Neural crest cell (in vitro differentiated cells): ENCODE measurements at regions not wholly inside any gene's neighbourhood (a gene's known extent, or its start where the extent isn't known, plus 50 kb on each side); places are given as distances from the start of the nearest gene placed in this dataset.

Experiments
- DNase-seq: peaks from one replicate; pipeline ENCODE4 v3.0.0; 2021; ENCODE audit warnings: low read depth, mixed read lengths, low spot score
- H3K27ac Mint-ChIP-seq: one replicate; pipeline ENCODE4 v1.8.0; 2021; ENCODE audit warnings: mild to moderate bottlenecking, mixed read lengths; ENCODE audit not compliant: unreplicated experiment
- H3K27me3 Mint-ChIP-seq: 2 replicates; pipeline ENCODE4 v1.8.0; 2021; ENCODE audit warnings: low read depth, mild to moderate bottlenecking, mixed read lengths
- H3K36me3 Mint-ChIP-seq: 2 replicates; pipeline ENCODE4 v1.8.0; 2021; ENCODE audit warnings: low read depth, mild to moderate bottlenecking, mixed read lengths
- H3K4me1 Mint-ChIP-seq: 2 replicates; pipeline ENCODE4 v1.8.0; 2021; ENCODE audit warnings: mixed read lengths
- H3K4me3 Mint-ChIP-seq: one replicate; pipeline ENCODE4 v1.8.0; 2021; ENCODE audit warnings: mild to moderate bottlenecking, mixed read lengths
- H3K9me3 Mint-ChIP-seq: 2 replicates; pipeline ENCODE4 v1.8.0; 2021; ENCODE audit warnings: mixed read lengths
- CTCF ChIP-seq: fragments of 200-600 bp; sonication (generic); conservative IDR thresholded peaks from 2 replicates; pipeline ENCODE4 v1.5.0; 2021; ENCODE audit warnings: antibody characterized with exemption, mild to moderate bottlenecking

GRCh38 chr5:148719605-148720004 lies 65.3 kb upstream of the HTR4 start:
- DNase-seq = no peak
- TF ChIP-seq CTCF = no peak
- Mint-ChIP-seq H3K4me1 (peaks cover 16% of the 10 kb centered on the region), H3K27me3 (no peaks in the 10 kb centered on the region), H3K27ac (no peak overlapping the region), H3K4me3 (no peak overlapping the region), H3K9me3 (peaks cover 6% of the 10 kb centered on the region), H3K36me3 (no peaks in the 10 kb centered on the region)

- Mint-ChIP-seq H3K4me1 (peaks cover 16% of the 10 kb centered on the region), H3K36me3 (no peaks in the 10 kb centered on the region)
Measured at GRCh38 chr5:148720257-148720656, 65.9 kb upstream of the HTR4 start.

GRCh38 chr5:148723143-148723542 lies 68.8 kb upstream of the HTR4 start:
- no peaks in the 10 kb centered on the region for H3K27me3 Mint-ChIP-seq

More at GRCh38 chr5:148720257-148720656, 65.9 kb upstream of the HTR4 start:
- no peak for TF ChIP-seq CTCF
- Mint-ChIP-seq H3K27ac (no peak overlapping the region), H3K27me3 (no peaks in the 10 kb centered on the region), H3K4me3 (no peak overlapping the region), H3K9me3 (peaks cover under 1% of the 10 kb centered on the region)
- no peak for DNase-seq

GRCh38 chr5:148725675-148726074 lies 71.3 kb upstream of the HTR4 start:
- TF ChIP-seq CTCF = no peak
- Mint-ChIP-seq H3K27ac (no peak overlapping the region), H3K27me3 (no peaks in the 10 kb centered on the region), H3K4me3 (no peak overlapping the region), H3K36me3 (no peaks in the 10 kb centered on the region), H3K4me1 (peaks cover 1% of the 10 kb centered on the region), H3K9me3 (no peaks in the 10 kb centered on the region)
- no peak for DNase-seq

More at GRCh38 chr5:148723143-148723542, 68.8 kb upstream of the HTR4 start:
- Mint-ChIP-seq H3K27ac (no peak overlapping the region), H3K4me1 (peaks cover 16% of the 10 kb centered on the region), H3K9me3 (no peaks in the 10 kb centered on the region), H3K4me3 (no peak overlapping the region), H3K36me3 (no peaks in the 10 kb centered on the region)
- DNase-seq = no peak
- no peak for TF ChIP-seq CTCF

GRCh38 chr5:148729182-148729581 lies 74.9 kb upstream of the HTR4 start:
- no peaks in the 10 kb centered on the region for H3K36me3 Mint-ChIP-seq

More at GRCh38 chr5:148729182-148729581, 74.9 kb upstream of the HTR4 start:
- peak; percentile 46 for TF ChIP-seq CTCF
- no peak for DNase-seq
- Mint-ChIP-seq H3K9me3 (no peaks in the 10 kb centered on the region), H3K27me3 (peaks cover 12% of the 10 kb centered on the region), H3K4me1 (peaks cover 10% of the 10 kb centered on the region), H3K4me3 (no peak overlapping the region), H3K27ac (no peak overlapping the region)
